HEK293T (cell line): ENCODE measurements at regions not wholly inside any gene's neighbourhood (a gene's known extent, or its start where the extent isn't known, plus 50 kb on each side); places are given as distances from the start of the nearest gene placed in this dataset.
"Not testable (repeated sequence)": the region's sequence is repeated elsewhere in the genome, so short reads cannot be mapped to it uniquely, and the experiment has no call there.

Source experiments
- SP1 ChIP-seq: fragments of 450-650 bp; IDR thresholded peaks from 2 replicates; pipeline ENCODE4 v1.6.1; 2017
- SUZ12 ChIP-seq: fragments of 450-650 bp; IDR thresholded peaks from 2 replicates; pipeline ENCODE4 v1.6.1; 2016; ENCODE audit warnings: mild to moderate bottlenecking
- ZNF384 ChIP-seq: fragments of 450-650 bp; IDR thresholded peaks from 2 replicates; pipeline ENCODE4 v1.6.1; 2016
- TF ChIP-seq, protein P1 (sequence below): fragments of 450-650 bp; IDR thresholded peaks from 2 replicates; pipeline ENCODE4 v1.6.1; 2016

GRCh38 chr16:86957662-86958198, 359.5 kb downstream of the C16orf95 start:
- TF ChIP-seq, protein P1, sequence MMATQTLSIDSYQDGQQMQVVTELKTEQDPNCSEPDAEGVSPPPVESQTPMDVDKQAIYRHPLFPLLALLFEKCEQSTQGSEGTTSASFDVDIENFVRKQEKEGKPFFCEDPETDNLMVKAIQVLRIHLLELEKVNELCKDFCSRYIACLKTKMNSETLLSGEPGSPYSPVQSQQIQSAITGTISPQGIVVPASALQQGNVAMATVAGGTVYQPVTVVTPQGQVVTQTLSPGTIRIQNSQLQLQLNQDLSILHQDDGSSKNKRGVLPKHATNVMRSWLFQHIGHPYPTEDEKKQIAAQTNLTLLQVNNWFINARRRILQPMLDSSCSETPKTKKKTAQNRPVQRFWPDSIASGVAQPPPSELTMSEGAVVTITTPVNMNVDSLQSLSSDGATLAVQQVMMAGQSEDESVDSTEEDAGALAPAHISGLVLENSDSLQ: not testable (repeated sequence)
- not testable (repeated sequence) for TF ChIP-seq ZNF384, SUZ12, SP1
